ENCODE measurements at regions not wholly inside any gene's neighbourhood (a gene's known extent, or its start where the extent isn't known, plus 50 kb on each side); places are given as distances from the start of the nearest gene placed in this dataset.

DNA sequence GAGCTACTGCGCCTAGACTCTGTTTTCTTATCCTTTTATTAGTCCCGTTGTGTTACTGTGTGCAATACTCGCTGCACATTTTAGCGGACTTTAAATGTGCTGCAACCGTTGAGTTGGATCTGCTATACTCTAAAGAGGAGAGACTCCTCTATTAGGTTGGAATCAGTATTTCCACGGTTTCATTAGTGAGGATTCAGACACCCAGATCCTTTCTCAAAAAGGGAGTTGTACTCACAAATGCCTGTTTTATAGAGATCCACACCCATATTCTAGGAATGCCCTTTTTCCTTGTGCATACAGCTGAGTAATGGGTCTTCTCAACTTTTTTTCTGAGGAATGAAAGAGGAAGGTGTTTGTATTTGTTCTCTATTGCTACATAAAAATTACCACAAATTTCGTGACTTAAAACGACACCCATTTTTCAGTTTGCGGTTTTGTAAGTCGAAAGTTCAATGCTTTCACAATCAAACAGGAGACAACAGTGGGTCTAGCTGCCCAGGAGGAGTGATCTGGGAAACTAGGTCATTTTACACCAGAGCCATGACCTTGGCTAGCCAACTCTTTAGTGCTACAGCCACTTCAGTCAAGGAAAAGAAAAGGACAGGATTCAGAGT lies 52.8 kb upstream of the SLC44A1 start:
- POLR2A ChIA-PET: no interaction called here
- H3K36me3 ChIP-seq (ENCODE audit: control insufficient read depth, insufficient read depth, low read length): no peaks in the 10 kb centered on the region
- BruUV-seq (replicated peaks): no TSS peak
- no peaks in the 10 kb centered on the region for H3K9me3 ChIP-seq (ENCODE audit: control insufficient read depth, insufficient read depth, low read depth, low read length)
- intact Hi-C loops (cut with micrococcal nuclease; ENCODE audit: unreplicated experiment): no loop called here
- CTCF ChIA-PET: no interaction called here
- in situ Hi-C loops (cut with HindIII; ENCODE audit: low pct_unique_long_range_greater_than_20kb, low sequenced_read_pairs): no loop called here
- no peak overlapping the region for H3K27ac ChIP-seq (ENCODE audit: low read length)
- H3K27me3 ChIP-seq (ENCODE audit: control insufficient read depth, insufficient read depth, low read length): no peaks in the 10 kb centered on the region
- H3K4me3 ChIP-seq (ENCODE audit: low read depth in 2 of 2, low read length in 2 of 2): no peak overlapping the region
- no peak for DNase-seq (ENCODE audit: low read depth, low spot score)
- H3K4me1 ChIP-seq (ENCODE audit: control insufficient read depth, insufficient read depth, low read length): no peaks in the 10 kb centered on the region
- ATAC-seq: no peak
- TF ChIP-seq, protein P1, sequence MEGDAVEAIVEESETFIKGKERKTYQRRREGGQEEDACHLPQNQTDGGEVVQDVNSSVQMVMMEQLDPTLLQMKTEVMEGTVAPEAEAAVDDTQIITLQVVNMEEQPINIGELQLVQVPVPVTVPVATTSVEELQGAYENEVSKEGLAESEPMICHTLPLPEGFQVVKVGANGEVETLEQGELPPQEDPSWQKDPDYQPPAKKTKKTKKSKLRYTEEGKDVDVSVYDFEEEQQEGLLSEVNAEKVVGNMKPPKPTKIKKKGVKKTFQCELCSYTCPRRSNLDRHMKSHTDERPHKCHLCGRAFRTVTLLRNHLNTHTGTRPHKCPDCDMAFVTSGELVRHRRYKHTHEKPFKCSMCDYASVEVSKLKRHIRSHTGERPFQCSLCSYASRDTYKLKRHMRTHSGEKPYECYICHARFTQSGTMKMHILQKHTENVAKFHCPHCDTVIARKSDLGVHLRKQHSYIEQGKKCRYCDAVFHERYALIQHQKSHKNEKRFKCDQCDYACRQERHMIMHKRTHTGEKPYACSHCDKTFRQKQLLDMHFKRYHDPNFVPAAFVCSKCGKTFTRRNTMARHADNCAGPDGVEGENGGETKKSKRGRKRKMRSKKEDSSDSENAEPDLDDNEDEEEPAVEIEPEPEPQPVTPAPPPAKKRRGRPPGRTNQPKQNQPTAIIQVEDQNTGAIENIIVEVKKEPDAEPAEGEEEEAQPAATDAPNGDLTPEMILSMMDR (IDR thresholded peaks at IDR 0.05): no peak
- no peak for TF ChIP-seq SIN3A (IDR thresholded peaks at IDR 0.05; ENCODE audit: borderline replicate concordance, insufficient read depth, low read depth, low read length)
- TF ChIP-seq POLR2AphosphoS5 (IDR thresholded peaks at IDR 0.05; ENCODE audit: low read depth, low read length): no peak
- no peak for TF ChIP-seq TCF7L2 (IDR thresholded peaks at IDR 0.05; ENCODE audit: low read depth, low read length)
- TF ChIP-seq, protein P2, sequence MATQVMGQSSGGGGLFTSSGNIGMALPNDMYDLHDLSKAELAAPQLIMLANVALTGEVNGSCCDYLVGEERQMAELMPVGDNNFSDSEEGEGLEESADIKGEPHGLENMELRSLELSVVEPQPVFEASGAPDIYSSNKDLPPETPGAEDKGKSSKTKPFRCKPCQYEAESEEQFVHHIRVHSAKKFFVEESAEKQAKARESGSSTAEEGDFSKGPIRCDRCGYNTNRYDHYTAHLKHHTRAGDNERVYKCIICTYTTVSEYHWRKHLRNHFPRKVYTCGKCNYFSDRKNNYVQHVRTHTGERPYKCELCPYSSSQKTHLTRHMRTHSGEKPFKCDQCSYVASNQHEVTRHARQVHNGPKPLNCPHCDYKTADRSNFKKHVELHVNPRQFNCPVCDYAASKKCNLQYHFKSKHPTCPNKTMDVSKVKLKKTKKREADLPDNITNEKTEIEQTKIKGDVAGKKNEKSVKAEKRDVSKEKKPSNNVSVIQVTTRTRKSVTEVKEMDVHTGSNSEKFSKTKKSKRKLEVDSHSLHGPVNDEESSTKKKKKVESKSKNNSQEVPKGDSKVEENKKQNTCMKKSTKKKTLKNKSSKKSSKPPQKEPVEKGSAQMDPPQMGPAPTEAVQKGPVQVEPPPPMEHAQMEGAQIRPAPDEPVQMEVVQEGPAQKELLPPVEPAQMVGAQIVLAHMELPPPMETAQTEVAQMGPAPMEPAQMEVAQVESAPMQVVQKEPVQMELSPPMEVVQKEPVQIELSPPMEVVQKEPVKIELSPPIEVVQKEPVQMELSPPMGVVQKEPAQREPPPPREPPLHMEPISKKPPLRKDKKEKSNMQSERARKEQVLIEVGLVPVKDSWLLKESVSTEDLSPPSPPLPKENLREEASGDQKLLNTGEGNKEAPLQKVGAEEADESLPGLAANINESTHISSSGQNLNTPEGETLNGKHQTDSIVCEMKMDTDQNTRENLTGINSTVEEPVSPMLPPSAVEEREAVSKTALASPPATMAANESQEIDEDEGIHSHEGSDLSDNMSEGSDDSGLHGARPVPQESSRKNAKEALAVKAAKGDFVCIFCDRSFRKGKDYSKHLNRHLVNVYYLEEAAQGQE (IDR thresholded peaks at IDR 0.05; ENCODE audit: insufficient read depth in 1 of 2, low read depth in 2 of 2, low read length in 1 of 2): no peak

DNA sequence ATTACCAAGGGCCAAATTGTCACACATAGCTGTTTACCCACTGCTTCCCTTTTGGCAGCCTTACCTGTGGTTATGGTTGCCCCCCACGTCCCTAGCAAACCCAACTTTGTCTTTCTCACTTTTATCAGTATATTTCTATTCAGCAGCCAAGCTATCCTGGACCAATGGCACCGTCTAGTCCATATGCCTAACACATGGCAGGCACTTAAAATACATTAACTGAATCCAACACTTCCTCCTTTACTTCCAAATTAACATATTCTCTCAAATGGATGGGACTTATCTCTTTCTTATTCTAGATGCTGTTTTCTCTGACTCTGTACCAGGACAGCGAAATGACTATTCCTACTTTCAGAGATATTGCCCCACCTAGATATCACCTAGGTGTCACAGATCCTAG lies 50.9 kb upstream of the SLC44A1 start:
- ATAC-seq (no peak), DNase-seq (ENCODE audit: low read depth, low spot score) (no peak)
- H3K4me1 ChIP-seq (ENCODE audit: control insufficient read depth, insufficient read depth, low read length): no peaks in the 10 kb centered on the region
- BruUV-seq (replicated peaks): no TSS peak
- in situ Hi-C loops (cut with HindIII; ENCODE audit: low pct_unique_long_range_greater_than_20kb, low sequenced_read_pairs): no loop called here
- intact Hi-C loops (cut with micrococcal nuclease; ENCODE audit: unreplicated experiment): no loop called here
- ChIA-PET POLR2A (no interaction called here), CTCF (no interaction called here)
- no peak overlapping the region for H3K4me3 ChIP-seq (ENCODE audit: low read depth in 2 of 2, low read length in 2 of 2)
- H3K27me3 ChIP-seq (ENCODE audit: control insufficient read depth, insufficient read depth, low read length): no peaks in the 10 kb centered on the region
- H3K27ac ChIP-seq (ENCODE audit: low read length): no peak overlapping the region
- H3K36me3 ChIP-seq (ENCODE audit: control insufficient read depth, insufficient read depth, low read length): no peaks in the 10 kb centered on the region
- H3K9me3 ChIP-seq (ENCODE audit: control insufficient read depth, insufficient read depth, low read depth, low read length): no peaks in the 10 kb centered on the region
- TF ChIP-seq TCF7L2 (IDR thresholded peaks at IDR 0.05; ENCODE audit: low read depth, low read length) (no peak), POLR2AphosphoS5 (IDR thresholded peaks at IDR 0.05; ENCODE audit: low read depth, low read length) (no peak), SIN3A (IDR thresholded peaks at IDR 0.05; ENCODE audit: borderline replicate concordance, insufficient read depth, low read depth, low read length) (no peak)
- TF ChIP-seq, protein P1 (IDR thresholded peaks at IDR 0.05): no peak
- TF ChIP-seq, protein P2 (IDR thresholded peaks at IDR 0.05; ENCODE audit: insufficient read depth in 1 of 2, low read depth in 2 of 2, low read length in 1 of 2): no peak
